MM.1S (cell line): ENCODE measurements at regions not wholly inside any gene's neighbourhood (a gene's known extent, or its start where the extent isn't known, plus 50 kb on each side); places are given as distances from the start of the nearest gene placed in this dataset.

ENCODE experiments used
- CTCF ChIP-seq: fragments of 300-600 bp; sonication (generic); IDR thresholded peaks from 2 replicates; pipeline ENCODE4 v1.5.1; 2016; ENCODE audit warnings: antibody characterized with exemption, low read length, mixed read lengths
- EZH2phosphoT487 ChIP-seq: fragments of 300-600 bp; sonication (generic); IDR thresholded peaks from 2 replicates; pipeline ENCODE4 v1.6.1; 2018; ENCODE audit warnings: antibody characterized with exemption, low read length

GRCh38 chr18:42174909-42175308 lies 219.9 kb downstream of the PIK3C3 start:
- TF ChIP-seq EZH2phosphoT487 (no peak), CTCF (no peak)
